OCI-LY1 (cell line): ENCODE measurements at regions not wholly inside any gene's neighbourhood (a gene's known extent, or its start where the extent isn't known, plus 50 kb on each side); places are given as distances from the start of the nearest gene placed in this dataset.

Experiments used
- H2AFZ ChIP-seq: fragments of 200-600 bp; sonication (generic), shearing (Covaris generic); 2 replicates; pipeline ENCODE4 v1.6.0; 2014; ENCODE audit warnings: antibody characterized with exemption, mild to moderate bottlenecking, low read length
- H3F3A ChIP-seq: fragments of 200-600 bp; sonication (generic), shearing (Covaris generic); 2 replicates; pipeline ENCODE4 v1.6.0; 2014; ENCODE audit warnings: mild to moderate bottlenecking, antibody characterized with exemption, low read length, moderate library complexity; ENCODE audit not compliant: insufficient read depth
- H3K27ac ChIP-seq: fragments of 200-600 bp; sonication (generic); 2 replicates; pipeline ENCODE4 v1.5.1; 2014; ENCODE audit warnings: low read length, mixed run types, mild to moderate bottlenecking, low read depth; ENCODE audit not compliant: poor library complexity, severe bottlenecking
- H3K27me3 ChIP-seq: fragments of 200-600 bp; sonication (generic); 2 replicates; pipeline ENCODE4 v1.6.0; 2014; ENCODE audit warnings: antibody characterized with exemption, mild to moderate bottlenecking, low read length, moderate library complexity; ENCODE audit not compliant: insufficient read depth
- H3K36me3 ChIP-seq: fragments of 200-600 bp; sonication (generic); 2 replicates; pipeline ENCODE4 v1.6.1; 2014; ENCODE audit warnings: mild to moderate bottlenecking, antibody characterized with exemption, low read length, moderate library complexity, mixed read lengths; ENCODE audit not compliant: insufficient read depth
- H3K4me1 ChIP-seq: fragments of 200-600 bp; sonication (generic); 2 replicates; pipeline ENCODE4 v1.5.1; 2014; ENCODE audit warnings: mild to moderate bottlenecking, low read length, moderate library complexity; ENCODE audit not compliant: insufficient read depth, severe bottlenecking
- H3K4me2 ChIP-seq: fragments of 200-600 bp; sonication (generic), shearing (Covaris generic); 2 replicates; pipeline ENCODE4 v1.6.1; 2014; ENCODE audit warnings: low read length
- H3K4me3 ChIP-seq: fragments of 200-600 bp; sonication (generic); 2 replicates; pipeline ENCODE4 v1.5.1; 2014; ENCODE audit warnings: low read length, low read depth, mild to moderate bottlenecking, mixed read lengths; ENCODE audit not compliant: poor library complexity, severe bottlenecking
- H3K79me2 ChIP-seq: fragments of 200-600 bp; shearing (Covaris generic); 2 replicates; pipeline ENCODE4 v1.6.1; 2016; ENCODE audit warnings: mixed run types, low read length, mixed read lengths; ENCODE audit not compliant: insufficient read depth
- H3K9ac ChIP-seq: fragments of 200-600 bp; sonication (generic), shearing (Covaris generic); 2 replicates; pipeline ENCODE4 v1.6.1; 2014; ENCODE audit warnings: mild to moderate bottlenecking, low read length, mixed read lengths
- H3K9me2 ChIP-seq: fragments of 200-600 bp; sonication (generic), shearing (Covaris generic); 2 replicates; pipeline ENCODE4 v1.6.1; 2014; ENCODE audit warnings: low read depth, mild to moderate bottlenecking, low read length, mixed read lengths
- H3K9me3 ChIP-seq: fragments of 200-600 bp; shearing (Covaris generic); 2 replicates; pipeline ENCODE4 v1.6.1; 2014; ENCODE audit warnings: low read length, mixed read lengths
- H4K20me1 ChIP-seq: fragments of 200-600 bp; sonication (generic), shearing (Covaris generic); 2 replicates; pipeline ENCODE4 v1.6.0; 2016; ENCODE audit warnings: mild to moderate bottlenecking, low read length; ENCODE audit not compliant: insufficient read depth
- CTCF ChIP-seq: fragments of 200-600 bp; sonication (generic), shearing (Covaris generic); IDR thresholded peaks from 2 replicates; pipeline ENCODE4 v1.5.1; 2017; ENCODE audit warnings: mild to moderate bottlenecking, antibody characterized with exemption, low read length, moderate library complexity, mixed read lengths
- EZH2 ChIP-seq: fragments of 200-600 bp; sonication (generic), shearing (Covaris generic); IDR thresholded peaks from 2 replicates; pipeline ENCODE4 v1.8.0; 2017; ENCODE audit warnings: borderline replicate concordance, mixed run types, mild to moderate bottlenecking, antibody characterized with exemption, low read length, moderate library complexity, mixed read lengths

DNA sequence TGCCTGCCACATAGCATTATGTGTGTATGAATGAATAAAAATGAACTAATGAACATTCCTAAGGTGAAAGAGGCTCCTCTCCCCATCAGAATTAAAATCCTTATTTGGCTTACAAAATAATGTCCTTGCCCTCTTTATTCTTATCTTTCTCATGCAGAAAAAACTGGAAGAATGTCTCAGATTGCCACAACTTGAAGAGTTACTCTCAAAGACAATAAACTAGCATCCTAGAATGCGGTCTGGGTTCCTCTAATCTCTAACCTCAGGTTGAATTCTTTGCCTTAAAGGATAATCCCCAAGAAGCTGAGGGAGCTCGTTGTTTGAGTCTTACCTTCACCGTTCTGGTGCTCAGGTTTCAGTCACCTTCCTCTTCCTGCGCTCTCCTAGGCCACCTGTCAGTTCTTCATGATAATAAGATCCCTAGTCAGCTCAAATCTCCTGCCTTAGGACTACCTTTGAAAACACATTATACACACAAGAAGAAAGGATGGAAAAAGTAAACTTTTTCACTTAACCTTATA, 147.1 kb downstream of the PHLDA1 start:
- H3K9me3 ChIP-seq: no peaks in the 10 kb centered on the region
- no peaks in the 10 kb centered on the region for H3K27me3 ChIP-seq
- no peak overlapping the region for H3K9ac ChIP-seq
- H3K79me2 ChIP-seq: no peaks in the 10 kb centered on the region
- H3K4me1 ChIP-seq: no peaks in the 10 kb centered on the region
- no peak for TF ChIP-seq CTCF
- no peaks in the 10 kb centered on the region for H3K9me2 ChIP-seq
- no peak overlapping the region for H3K4me3 ChIP-seq
- H3F3A ChIP-seq: no peaks in the 10 kb centered on the region
- H4K20me1 ChIP-seq: no peaks in the 10 kb centered on the region
- H2AFZ ChIP-seq: no peak overlapping the region
- no peak overlapping the region for H3K4me2 ChIP-seq
- no peak overlapping the region for H3K27ac ChIP-seq
- no peaks in the 10 kb centered on the region for H3K36me3 ChIP-seq

GRCh38 chr12:75883241-75883640, 148.3 kb downstream of the PHLDA1 start:
- Histone ChIP-seq H3K9ac (no peak overlapping the region), H3K4me3 (no peak overlapping the region), H3F3A (no peaks in the 10 kb centered on the region), H3K9me3 (no peaks in the 10 kb centered on the region), H3K27me3 (no peaks in the 10 kb centered on the region), H3K36me3 (no peaks in the 10 kb centered on the region), H3K4me1 (no peaks in the 10 kb centered on the region), H4K20me1 (no peaks in the 10 kb centered on the region), H3K27ac (no peak overlapping the region), H2AFZ (no peak overlapping the region), H3K4me2 (no peak overlapping the region), H3K79me2 (no peaks in the 10 kb centered on the region), H3K9me2 (no peaks in the 10 kb centered on the region)
- TF ChIP-seq CTCF: no peak
- no peak for TF ChIP-seq EZH2

DNA sequence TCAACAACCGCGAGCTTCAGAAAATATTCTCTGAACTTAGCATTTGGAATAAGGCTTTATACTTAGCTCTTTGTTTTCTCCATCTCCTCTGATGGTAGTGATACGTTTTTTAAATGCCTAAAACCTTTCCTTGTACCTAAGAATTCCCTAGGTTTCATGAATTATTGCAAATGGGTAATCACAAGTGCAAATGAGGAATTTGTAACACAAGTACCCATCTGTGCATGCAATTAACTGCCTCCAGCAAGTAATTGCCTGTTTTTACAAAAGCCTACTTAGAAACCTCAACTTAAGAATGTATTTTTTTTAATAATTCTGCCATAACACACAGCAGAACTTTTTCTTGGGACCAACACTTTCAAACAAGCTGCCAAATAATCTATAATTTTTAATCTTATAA, 149.2 kb downstream of the PHLDA1 start:
- Histone ChIP-seq H3F3A (no peaks in the 10 kb centered on the region), H3K4me2 (no peak overlapping the region), H3K9ac (no peak overlapping the region), H2AFZ (no peak overlapping the region), H3K79me2 (no peaks in the 10 kb centered on the region), H4K20me1 (no peaks in the 10 kb centered on the region), H3K27me3 (no peaks in the 10 kb centered on the region), H3K9me2 (no peaks in the 10 kb centered on the region), H3K9me3 (no peaks in the 10 kb centered on the region), H3K4me3 (no peak overlapping the region), H3K4me1 (no peaks in the 10 kb centered on the region), H3K27ac (no peak overlapping the region), H3K36me3 (no peaks in the 10 kb centered on the region)
- no peak for TF ChIP-seq EZH2
- no peak for TF ChIP-seq CTCF
